PC-9 (cell line): ENCODE measurements at regions not wholly inside any gene's neighbourhood (a gene's known extent, or its start where the extent isn't known, plus 50 kb on each side); places are given as distances from the start of the nearest gene placed in this dataset.

ENCODE experiments used
- EZH2 ChIP-seq: fragments of 200-600 bp; sonication (generic); IDR thresholded peaks from 2 replicates; pipeline ENCODE4 v1.8.0; 2017; ENCODE audit warnings: antibody characterized with exemption, low read depth
- TF ChIP-seq, protein P1 (sequence below): fragments of 200-600 bp; sonication (generic); conservative IDR thresholded peaks from 2 replicates; pipeline ENCODE4 v1.6.1; 2017; ENCODE audit warnings: mixed run types, antibody characterized with exemption, mild to moderate bottlenecking, moderate library complexity

DNA sequence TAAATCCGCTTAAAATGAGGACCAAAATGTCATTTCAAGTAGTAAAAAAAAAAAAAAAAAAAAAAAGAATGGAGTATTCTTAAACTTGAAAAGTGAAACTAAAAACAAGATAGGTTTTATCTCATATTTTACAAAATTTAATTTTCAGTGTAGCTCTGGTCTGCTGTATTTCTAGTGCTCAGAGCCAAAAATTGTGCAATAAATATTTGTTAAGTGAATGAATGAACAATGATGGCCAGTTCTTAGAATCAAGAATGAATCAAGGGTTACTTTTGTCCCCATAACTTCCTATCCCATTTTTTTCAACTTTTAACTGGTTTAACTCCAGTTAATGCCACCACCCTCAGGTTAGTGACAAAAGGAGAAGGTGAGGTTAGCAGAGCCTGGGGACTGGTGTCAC, 214.4 kb downstream of the ABHD5 start:
- TF ChIP-seq, protein P1, sequence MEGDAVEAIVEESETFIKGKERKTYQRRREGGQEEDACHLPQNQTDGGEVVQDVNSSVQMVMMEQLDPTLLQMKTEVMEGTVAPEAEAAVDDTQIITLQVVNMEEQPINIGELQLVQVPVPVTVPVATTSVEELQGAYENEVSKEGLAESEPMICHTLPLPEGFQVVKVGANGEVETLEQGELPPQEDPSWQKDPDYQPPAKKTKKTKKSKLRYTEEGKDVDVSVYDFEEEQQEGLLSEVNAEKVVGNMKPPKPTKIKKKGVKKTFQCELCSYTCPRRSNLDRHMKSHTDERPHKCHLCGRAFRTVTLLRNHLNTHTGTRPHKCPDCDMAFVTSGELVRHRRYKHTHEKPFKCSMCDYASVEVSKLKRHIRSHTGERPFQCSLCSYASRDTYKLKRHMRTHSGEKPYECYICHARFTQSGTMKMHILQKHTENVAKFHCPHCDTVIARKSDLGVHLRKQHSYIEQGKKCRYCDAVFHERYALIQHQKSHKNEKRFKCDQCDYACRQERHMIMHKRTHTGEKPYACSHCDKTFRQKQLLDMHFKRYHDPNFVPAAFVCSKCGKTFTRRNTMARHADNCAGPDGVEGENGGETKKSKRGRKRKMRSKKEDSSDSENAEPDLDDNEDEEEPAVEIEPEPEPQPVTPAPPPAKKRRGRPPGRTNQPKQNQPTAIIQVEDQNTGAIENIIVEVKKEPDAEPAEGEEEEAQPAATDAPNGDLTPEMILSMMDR: no peak
- TF ChIP-seq EZH2: no peak
